SK-N-SH (cell line): ENCODE measurements at regions not wholly inside any gene's neighbourhood (a gene's known extent, or its start where the extent isn't known, plus 50 kb on each side); places are given as distances from the start of the nearest gene placed in this dataset.

Source experiments
- EP300 ChIP-seq, 2 experiments: IDR thresholded peaks; 2 replicates each; pipeline versions ENCODE4 v1.4.0 to v1.6.1; 2012; ENCODE audit warnings: borderline replicate concordance in 1 of 2, low read depth in 1 of 2, low read length in 1 of 2
- EZH2phosphoT487 ChIP-seq: fragments of 200-600 bp; sonication (generic); IDR thresholded peaks from 2 replicates; pipeline ENCODE4 v1.6.1; 2017; ENCODE audit warnings: low read depth, mixed run types, mild to moderate bottlenecking, antibody characterized with exemption, moderate library complexity, borderline replicate concordance
- NRF1 ChIP-seq: IDR thresholded peaks from 2 replicates; pipeline ENCODE4 v1.6.1; 2012; ENCODE audit warnings: low read depth, mild to moderate bottlenecking, low read length
- PBX3 ChIP-seq: IDR thresholded peaks from 2 replicates; pipeline ENCODE4; 2012
- POLR2AphosphoS5 ChIP-seq: IDR thresholded peaks from 2 replicates; pipeline ENCODE4 v1.6.1; 2012; ENCODE audit warnings: low read depth, low read length
- TAF1 ChIP-seq: IDR thresholded peaks from 2 replicates; pipeline ENCODE4 v1.6.1; 2012; ENCODE audit warnings: low read depth, mild to moderate bottlenecking, low read length, moderate library complexity, borderline replicate concordance
- TF ChIP-seq, protein P1 (sequence below): fragments of 200-600 bp; sonication (generic); IDR thresholded peaks from 2 replicates; pipeline ENCODE4 v1.6.1; 2017; ENCODE audit warnings: antibody characterized with exemption, mild to moderate bottlenecking, moderate library complexity

DNA sequence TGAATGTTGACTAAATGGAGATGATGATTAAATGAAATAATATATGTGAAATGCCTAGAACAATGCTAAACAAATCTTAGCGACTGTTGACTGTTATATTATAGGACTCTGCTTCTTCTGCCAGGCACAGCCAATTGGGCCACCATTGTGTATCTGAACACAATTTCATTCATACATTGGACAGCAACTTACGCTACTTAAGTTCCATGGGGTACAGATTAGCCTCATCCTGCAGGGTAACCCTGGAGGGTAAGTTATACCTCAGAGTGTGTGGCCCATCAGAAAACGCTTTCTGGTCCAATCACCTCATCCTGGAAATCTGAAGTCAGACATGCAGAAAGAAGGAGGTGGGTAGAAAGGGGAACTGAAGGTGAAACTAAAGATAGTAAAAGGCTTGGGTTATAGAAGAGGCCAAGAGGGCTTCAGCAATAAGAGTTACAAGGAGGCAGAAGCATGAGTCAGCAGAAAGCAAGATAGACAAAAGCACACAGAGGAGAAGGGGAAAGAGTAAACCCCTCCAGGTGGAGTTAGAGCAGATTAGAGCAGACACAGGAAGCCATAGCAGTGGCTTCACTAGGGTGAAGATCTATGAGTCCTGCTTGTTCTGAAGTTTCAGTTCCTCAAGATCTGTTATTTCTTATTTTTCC, 119.3 kb upstream of the SLC24A5 start:
- TF ChIP-seq EP300 (IDR thresholded peaks at IDR 0.05; ENCODE audit: borderline replicate concordance in 1 of 2, low read depth in 1 of 2, low read length in 1 of 2) (no peak), NRF1 (no peak), TAF1 (no peak), EZH2phosphoT487 (no peak), POLR2AphosphoS5 (no peak), PBX3 (no peak)
- TF ChIP-seq, protein P1, sequence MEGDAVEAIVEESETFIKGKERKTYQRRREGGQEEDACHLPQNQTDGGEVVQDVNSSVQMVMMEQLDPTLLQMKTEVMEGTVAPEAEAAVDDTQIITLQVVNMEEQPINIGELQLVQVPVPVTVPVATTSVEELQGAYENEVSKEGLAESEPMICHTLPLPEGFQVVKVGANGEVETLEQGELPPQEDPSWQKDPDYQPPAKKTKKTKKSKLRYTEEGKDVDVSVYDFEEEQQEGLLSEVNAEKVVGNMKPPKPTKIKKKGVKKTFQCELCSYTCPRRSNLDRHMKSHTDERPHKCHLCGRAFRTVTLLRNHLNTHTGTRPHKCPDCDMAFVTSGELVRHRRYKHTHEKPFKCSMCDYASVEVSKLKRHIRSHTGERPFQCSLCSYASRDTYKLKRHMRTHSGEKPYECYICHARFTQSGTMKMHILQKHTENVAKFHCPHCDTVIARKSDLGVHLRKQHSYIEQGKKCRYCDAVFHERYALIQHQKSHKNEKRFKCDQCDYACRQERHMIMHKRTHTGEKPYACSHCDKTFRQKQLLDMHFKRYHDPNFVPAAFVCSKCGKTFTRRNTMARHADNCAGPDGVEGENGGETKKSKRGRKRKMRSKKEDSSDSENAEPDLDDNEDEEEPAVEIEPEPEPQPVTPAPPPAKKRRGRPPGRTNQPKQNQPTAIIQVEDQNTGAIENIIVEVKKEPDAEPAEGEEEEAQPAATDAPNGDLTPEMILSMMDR, result no peak
